Activated naive CD4-positive, alpha-beta T cell treated with anti-CD3 and anti-CD28 coated beads, Interleukin-2, amount 10 ng/mL, durations not matched to agents 7 days and 5 days (primary cell): ENCODE measurements at regions not wholly inside any gene's neighbourhood (a gene's known extent, or its start where the extent isn't known, plus 50 kb on each side); places are given as distances from the start of the nearest gene placed in this dataset.

Experiments used
- CTCF ChIA-PET: fragments of 350-600 bp; sonication (Branson Sonifier 250); formaldehyde crosslinking; loops from one replicate; lab custom pipeline; 2021; ENCODE audit warnings: antibody characterized with exemption; lab: Charles Lee
- DNase-seq: peaks from one replicate; pipeline ENCODE4 v3.0.0-alpha.2; 2020
- H3K27ac Mint-ChIP-seq: one replicate; pipeline ENCODE4 v1.8.0; 2021; ENCODE audit warnings: mild to moderate bottlenecking, moderate library complexity, mixed read lengths
- H3K27me3 Mint-ChIP-seq: one replicate; pipeline ENCODE4 v1.8.0; 2021; ENCODE audit warnings: mild to moderate bottlenecking, mixed read lengths
- H3K36me3 Mint-ChIP-seq: one replicate; pipeline ENCODE4 v1.8.0; 2021; ENCODE audit warnings: mixed read lengths
- H3K4me1 Mint-ChIP-seq: one replicate; pipeline ENCODE4 v1.8.0; 2021; ENCODE audit warnings: mixed read lengths
- H3K4me3 Mint-ChIP-seq: one replicate; pipeline ENCODE4 v1.8.0; 2021; ENCODE audit warnings: mild to moderate bottlenecking, moderate library complexity, mixed read lengths
- H3K9me3 Mint-ChIP-seq: one replicate; pipeline ENCODE4 v1.8.0; 2021; ENCODE audit warnings: mixed read lengths

GRCh38 chr10:23696476-23696875 is 257.6 kb downstream of the OTUD1 start:
- Mint-ChIP-seq H3K9me3 (no peaks in the 10 kb centered on the region), H3K4me3 (no peak overlapping the region), H3K27ac (no peak overlapping the region), H3K27me3 (peaks cover 56% of the 10 kb centered on the region), H3K4me1 (peaks cover 9% of the 10 kb centered on the region), H3K36me3 (no peaks in the 10 kb centered on the region)
- no peak for DNase-seq
- CTCF ChIA-PET = interaction anchor here (0.8 kb wide), 1 partner anchor 180 kb away, joined by 3 read pairs; no protein-coding TSS in a partner anchor

GRCh38 chr10:23702977-23703414 is 264.1 kb downstream of the OTUD1 start:
- Mint-ChIP-seq H3K36me3 (no peaks in the 10 kb centered on the region), H3K4me3 (no peak overlapping the region), H3K27me3 (peaks cover 16% of the 10 kb centered on the region), H3K27ac (peak overlapping the region; percentile 21), H3K9me3 (no peaks in the 10 kb centered on the region), H3K4me1 (no peaks in the 10 kb centered on the region)
- CTCF ChIA-PET = interaction anchor here (0.7 to 3.5 kb wide), 6 partner anchors 173 to 409 kb away, joined by 3 to 24 read pairs (median 4); no protein-coding TSS in a partner anchor
- peak; percentile 64 for DNase-seq

- H3K27ac Mint-ChIP-seq = no peak overlapping the region
- H3K36me3 Mint-ChIP-seq = no peaks in the 10 kb centered on the region
- no peak overlapping the region for H3K4me3 Mint-ChIP-seq
- DNase-seq = no peak
- CTCF ChIA-PET = no interaction called here
- H3K27me3 Mint-ChIP-seq = no peaks in the 10 kb centered on the region
- no peaks in the 10 kb centered on the region for H3K4me1 Mint-ChIP-seq
- no peaks in the 10 kb centered on the region for H3K9me3 Mint-ChIP-seq
Measured at GRCh38 chr10:23715363-23715762, 276.5 kb downstream of the OTUD1 start.

GRCh38 chr10:23717913-23718312 is 279.0 kb downstream of the OTUD1 start:
- DNase-seq = no peak
- Mint-ChIP-seq H3K4me3 (no peak overlapping the region), H3K4me1 (no peaks in the 10 kb centered on the region), H3K27me3 (no peaks in the 10 kb centered on the region), H3K9me3 (no peaks in the 10 kb centered on the region), H3K36me3 (no peaks in the 10 kb centered on the region), H3K27ac (no peak overlapping the region)
- CTCF ChIA-PET = no interaction called here

- Mint-ChIP-seq H3K4me3 (no peak overlapping the region), H3K4me1 (no peaks in the 10 kb centered on the region), H3K36me3 (no peaks in the 10 kb centered on the region), H3K27me3 (no peaks in the 10 kb centered on the region), H3K27ac (no peak overlapping the region), H3K9me3 (no peaks in the 10 kb centered on the region)
- CTCF ChIA-PET = no interaction called here
- DNase-seq = no peak
Measured at GRCh38 chr10:23718946-23719345, 280.1 kb downstream of the OTUD1 start.

- CTCF ChIA-PET = no interaction called here
- no peaks in the 10 kb centered on the region for H3K27me3 Mint-ChIP-seq
- H3K4me3 Mint-ChIP-seq = no peak overlapping the region
- DNase-seq = no peak
- H3K4me1 Mint-ChIP-seq = no peaks in the 10 kb centered on the region
- no peak overlapping the region for H3K27ac Mint-ChIP-seq
- no peaks in the 10 kb centered on the region for H3K9me3 Mint-ChIP-seq
- H3K36me3 Mint-ChIP-seq = no peaks in the 10 kb centered on the region
Measured at GRCh38 chr10:23723796-23724195, 284.9 kb downstream of the OTUD1 start.

GRCh38 chr10:23725548-23725947 is 286.7 kb downstream of the OTUD1 start:
- CTCF ChIA-PET = no interaction called here
- H3K4me3 Mint-ChIP-seq = no peak overlapping the region
- no peaks in the 10 kb centered on the region for H3K36me3 Mint-ChIP-seq
- H3K4me1 Mint-ChIP-seq = no peaks in the 10 kb centered on the region
- no peak for DNase-seq
- no peaks in the 10 kb centered on the region for H3K27me3 Mint-ChIP-seq
- H3K9me3 Mint-ChIP-seq = no peaks in the 10 kb centered on the region
- H3K27ac Mint-ChIP-seq = no peak overlapping the region

GRCh38 chr10:23742368-23742767 is 303.5 kb downstream of the OTUD1 start:
- CTCF ChIA-PET = no interaction called here
- no peak for DNase-seq
- Mint-ChIP-seq H3K27me3 (peaks cover 3% of the 10 kb centered on the region), H3K4me1 (no peaks in the 10 kb centered on the region), H3K27ac (no peak overlapping the region), H3K4me3 (no peak overlapping the region), H3K9me3 (no peaks in the 10 kb centered on the region), H3K36me3 (no peaks in the 10 kb centered on the region)

GRCh38 chr10:23742807-23743206 is 303.9 kb downstream of the OTUD1 start:
- H3K27ac Mint-ChIP-seq = no peak overlapping the region
- no peak overlapping the region for H3K4me3 Mint-ChIP-seq
- H3K36me3 Mint-ChIP-seq = no peaks in the 10 kb centered on the region
- DNase-seq = no peak
- CTCF ChIA-PET = no interaction called here
- H3K27me3 Mint-ChIP-seq = peaks cover 3% of the 10 kb centered on the region
- H3K9me3 Mint-ChIP-seq = no peaks in the 10 kb centered on the region
- no peaks in the 10 kb centered on the region for H3K4me1 Mint-ChIP-seq

- H3K27me3 Mint-ChIP-seq = peaks cover 3% of the 10 kb centered on the region
- H3K27ac Mint-ChIP-seq = no peak overlapping the region
- no peak for DNase-seq
- no peaks in the 10 kb centered on the region for H3K4me1 Mint-ChIP-seq
- H3K36me3 Mint-ChIP-seq = no peaks in the 10 kb centered on the region
- H3K4me3 Mint-ChIP-seq = no peak overlapping the region
- H3K9me3 Mint-ChIP-seq = no peaks in the 10 kb centered on the region
- CTCF ChIA-PET = no interaction called here
Measured at GRCh38 chr10:23754179-23754578, 315.3 kb downstream of the OTUD1 start.

- DNase-seq = no peak
- Mint-ChIP-seq H3K4me3 (no peak overlapping the region), H3K9me3 (no peaks in the 10 kb centered on the region), H3K36me3 (no peaks in the 10 kb centered on the region), H3K27me3 (peaks cover 3% of the 10 kb centered on the region), H3K4me1 (no peaks in the 10 kb centered on the region), H3K27ac (no peak overlapping the region)
- CTCF ChIA-PET = no interaction called here
Measured at GRCh38 chr10:23754941-23755340, 316.1 kb downstream of the OTUD1 start.

- Mint-ChIP-seq H3K27ac (no peak overlapping the region), H3K4me1 (no peaks in the 10 kb centered on the region), H3K9me3 (no peaks in the 10 kb centered on the region), H3K36me3 (no peaks in the 10 kb centered on the region), H3K4me3 (no peak overlapping the region), H3K27me3 (peaks cover 3% of the 10 kb centered on the region)
- CTCF ChIA-PET = no interaction called here
- DNase-seq = no peak
Measured at GRCh38 chr10:23755556-23755955, 316.7 kb downstream of the OTUD1 start.

GRCh38 chr10:23768281-23768680 is 329.4 kb downstream of the OTUD1 start:
- Mint-ChIP-seq H3K4me3 (no peak overlapping the region), H3K27ac (no peak overlapping the region), H3K9me3 (peaks cover 2% of the 10 kb centered on the region), H3K4me1 (no peaks in the 10 kb centered on the region), H3K27me3 (no peaks in the 10 kb centered on the region), H3K36me3 (no peaks in the 10 kb centered on the region)
- no peak for DNase-seq
- CTCF ChIA-PET = no interaction called here

GRCh38 chr10:23777153-23777552 is 338.3 kb downstream of the OTUD1 start:
- Mint-ChIP-seq H3K27me3 (no peaks in the 10 kb centered on the region), H3K36me3 (no peaks in the 10 kb centered on the region), H3K9me3 (no peaks in the 10 kb centered on the region), H3K4me1 (no peaks in the 10 kb centered on the region), H3K4me3 (no peak overlapping the region), H3K27ac (no peak overlapping the region)
- DNase-seq = no peak
- CTCF ChIA-PET = no interaction called here

GRCh38 chr10:23779301-23779700 is 340.4 kb downstream of the OTUD1 start:
- H3K27me3 Mint-ChIP-seq = no peaks in the 10 kb centered on the region
- no peak overlapping the region for H3K4me3 Mint-ChIP-seq
- H3K4me1 Mint-ChIP-seq = no peaks in the 10 kb centered on the region
- CTCF ChIA-PET = no interaction called here
- no peaks in the 10 kb centered on the region for H3K9me3 Mint-ChIP-seq
- H3K36me3 Mint-ChIP-seq = no peaks in the 10 kb centered on the region
- no peak overlapping the region for H3K27ac Mint-ChIP-seq
- no peak for DNase-seq

- Mint-ChIP-seq H3K4me1 (no peaks in the 10 kb centered on the region), H3K27ac (no peak overlapping the region), H3K27me3 (no peaks in the 10 kb centered on the region), H3K9me3 (no peaks in the 10 kb centered on the region), H3K4me3 (no peak overlapping the region), H3K36me3 (no peaks in the 10 kb centered on the region)
- CTCF ChIA-PET = no interaction called here
- DNase-seq = no peak
Measured at GRCh38 chr10:23780331-23780730, 341.5 kb downstream of the OTUD1 start.
